HG03469 (cell line): ENCODE measurements at regions not wholly inside any gene's neighbourhood (a gene's known extent, or its start where the extent isn't known, plus 50 kb on each side); places are given as distances from the start of the nearest gene placed in this dataset.
"Not testable (repeated sequence)": the region's sequence is repeated elsewhere in the genome, so short reads cannot be mapped to it uniquely, and the experiment has no call there.

Source experiments
- ATAC-seq: cut with Tn5 transposase; IDR thresholded peaks from one replicate; pipeline ENCODE4 v1.9.1; 2021; ENCODE audit warnings: mild to moderate bottlenecking, moderate library complexity, moderate number of reproducible peaks; ENCODE audit not compliant: unreplicated experiment

- ATAC-seq: no peak
Measured at GRCh38 chr12:19624491-19624890, 185.2 kb downstream of the AEBP2 start.

GRCh38 chr12:19625551-19625950 lies 186.3 kb downstream of the AEBP2 start:
- ATAC-seq: not testable (repeated sequence)

- ATAC-seq: no peak
Measured at GRCh38 chr12:19627719-19628118, 188.4 kb downstream of the AEBP2 start.

- ATAC-seq: no peak
Measured at GRCh38 chr12:19630536-19630935, 191.2 kb downstream of the AEBP2 start.

GRCh38 chr12:19633194-19633593 lies 193.9 kb downstream of the AEBP2 start:
- ATAC-seq: no peak

GRCh38 chr12:19633641-19634040 lies 194.3 kb downstream of the AEBP2 start:
- ATAC-seq: no peak

GRCh38 chr12:19639781-19640415 lies 200.6 kb downstream of the AEBP2 start:
- no peak for ATAC-seq

GRCh38 chr12:19641235-19642080 lies 202.2 kb downstream of the AEBP2 start:
- ATAC-seq: no peak

- ATAC-seq: no peak
Measured at GRCh38 chr12:19642345-19642744, 203.1 kb downstream of the AEBP2 start.

- ATAC-seq: no peak
Measured at GRCh38 chr12:19643635-19644034, 204.3 kb downstream of the AEBP2 start.

GRCh38 chr12:19644571-19644970 lies 205.3 kb downstream of the AEBP2 start:
- no peak for ATAC-seq

- no peak for ATAC-seq
Measured at GRCh38 chr12:19645823-19646222, 206.5 kb downstream of the AEBP2 start.

- ATAC-seq: no peak
Measured at GRCh38 chr12:19646599-19646998, 207.3 kb downstream of the AEBP2 start.

GRCh38 chr12:19647806-19648556 lies 208.7 kb downstream of the AEBP2 start:
- no peak for ATAC-seq

- ATAC-seq: no peak
Measured at GRCh38 chr12:19648591-19648990, 209.3 kb downstream of the AEBP2 start.

- ATAC-seq: no peak
Measured at GRCh38 chr12:19652386-19652785, 213.1 kb downstream of the AEBP2 start.

- ATAC-seq: no peak
Measured at GRCh38 chr12:19654650-19655376, 215.5 kb downstream of the AEBP2 start.

GRCh38 chr12:19657118-19657731 lies 217.9 kb downstream of the AEBP2 start:
- ATAC-seq: no peak

GRCh38 chr12:19657732-19658130 lies 218.4 kb downstream of the AEBP2 start:
- ATAC-seq: no peak

GRCh38 chr12:19659086-19659485 lies 219.8 kb downstream of the AEBP2 start:
- no peak for ATAC-seq

GRCh38 chr12:19659501-19659900 lies 220.2 kb downstream of the AEBP2 start:
- no peak for ATAC-seq
